ENCODE measurements at regions not wholly inside any gene's neighbourhood (a gene's known extent, or its start where the extent isn't known, plus 50 kb on each side); places are given as distances from the start of the nearest gene placed in this dataset.

- TF ChIP-seq CTCF (IDR thresholded peaks at IDR 0.05): no peak
- no peak for TF ChIP-seq POLR2A (IDR thresholded peaks at IDR 0.05)
Measured at GRCh38 chr1:115219927-115220326, 118.1 kb downstream of the NGF start.

All from lower leg skin (tissue), 3 donors.